Limb (tissue), 2 donors: ENCODE measurements at regions not wholly inside any gene's neighbourhood (a gene's known extent, or its start where the extent isn't known, plus 50 kb on each side); places are given as distances from the start of the nearest gene placed in this dataset.

ENCODE experiments used
- DNase-seq, 2 donors: peaks; one replicate each; pipeline ENCODE4 v3.0.0-alpha.2; 2016; ENCODE audit errors: extremely low spot score in 2 of 2

DNA sequence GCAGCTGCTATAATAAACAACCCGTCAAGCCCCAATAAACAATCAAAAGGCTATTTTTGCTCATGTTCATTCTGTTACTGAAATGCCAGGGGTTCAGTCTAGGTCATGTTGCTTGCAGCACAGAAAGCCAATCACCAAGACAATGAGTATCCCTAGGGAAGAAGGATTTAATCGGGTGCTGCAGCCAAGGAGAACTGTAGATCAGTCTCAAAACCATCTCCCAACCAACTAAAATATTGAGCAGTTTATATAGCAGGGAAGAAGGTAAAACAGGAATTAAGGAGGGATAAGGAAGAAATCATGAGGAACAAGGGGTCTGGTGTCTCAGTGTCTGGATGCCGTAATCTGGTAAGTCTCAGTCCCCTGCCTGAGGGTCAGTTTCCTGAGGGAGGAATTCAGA lies 169.5 kb downstream of the BLID start:
- DNase-seq = no peak

DNA sequence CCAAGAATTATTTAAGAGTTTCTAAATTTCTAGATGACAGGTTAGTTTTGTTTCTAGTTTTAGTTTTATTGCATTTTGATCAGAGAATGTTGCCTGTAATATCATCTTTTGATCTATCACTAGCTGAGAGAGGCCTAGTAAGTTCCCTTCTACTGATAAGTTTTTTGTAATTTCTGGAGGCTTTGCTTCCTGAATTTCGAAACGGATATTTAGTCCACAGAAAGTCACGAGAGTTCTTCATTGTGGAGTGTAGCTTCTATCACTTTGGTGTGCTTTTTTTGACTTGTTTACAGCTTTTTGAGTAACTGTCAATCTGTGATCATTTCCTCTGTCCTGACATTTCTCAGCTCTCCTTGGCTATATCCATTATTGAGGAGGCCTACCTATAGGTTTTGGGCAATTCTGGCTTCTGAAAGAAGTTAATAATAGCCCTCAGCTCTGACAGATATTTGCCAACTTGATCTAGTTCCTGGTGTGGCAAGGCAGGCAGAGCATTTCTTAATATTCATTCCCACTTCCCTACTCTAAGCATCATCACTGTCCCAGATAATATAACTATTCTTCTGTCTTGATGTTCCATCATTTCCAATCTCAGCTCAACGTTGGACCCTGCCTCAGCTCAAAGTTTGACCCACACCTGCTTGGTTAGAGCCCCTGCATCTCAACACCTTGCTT lies 171.3 kb downstream of the BLID start:
- DNase-seq = no peak

DNA sequence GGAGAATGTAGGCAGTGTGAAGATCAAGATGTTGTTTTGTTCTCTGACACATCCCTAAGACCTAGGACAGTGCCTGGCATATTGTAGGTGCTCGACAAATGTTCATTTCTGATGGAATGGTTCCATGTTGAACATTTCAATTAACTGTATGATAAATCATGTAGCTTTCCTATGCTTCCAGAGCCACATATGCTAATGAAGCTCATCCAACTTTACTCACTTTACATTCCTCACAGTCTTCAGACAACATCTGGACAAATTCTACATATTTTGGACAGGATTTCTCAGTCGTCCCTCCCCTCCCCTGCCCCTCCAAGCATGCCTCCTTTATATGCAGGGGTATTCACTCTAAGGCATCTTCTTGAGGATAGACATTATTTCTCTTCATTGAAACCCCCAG lies 177.9 kb downstream of the BLID start:
- DNase-seq = no peak

DNA sequence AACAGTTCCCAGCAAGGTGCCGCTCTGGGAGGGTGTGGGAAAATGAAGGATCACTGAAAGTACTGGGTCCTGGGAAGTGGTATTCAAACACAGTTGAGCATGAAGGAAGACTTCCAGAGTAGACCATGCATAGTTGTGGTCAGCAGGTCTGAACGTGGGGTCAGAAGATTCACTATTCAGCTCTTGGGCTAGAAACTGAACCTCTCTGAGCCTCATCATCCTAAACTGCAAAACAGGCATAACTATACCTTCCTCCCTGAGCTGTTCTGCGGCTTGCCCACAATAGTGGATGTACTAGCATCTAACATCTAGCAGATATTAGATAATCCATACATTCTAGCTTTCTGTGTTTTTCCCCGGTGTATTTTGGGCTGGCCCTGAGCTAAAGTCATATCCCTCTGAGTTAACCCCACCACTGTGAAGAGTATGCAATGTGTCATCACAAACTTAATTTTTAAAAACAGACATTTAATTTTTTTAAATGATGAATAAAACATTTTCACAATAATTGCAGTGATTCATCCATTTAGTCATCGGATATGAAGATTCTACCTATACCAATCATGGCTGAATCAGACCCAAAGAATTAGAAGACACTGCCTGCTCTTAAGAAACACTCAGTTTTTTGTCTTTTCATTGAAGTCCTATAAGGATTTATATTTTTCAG lies 179.1 kb downstream of the BLID start:
- DNase-seq = no peak

DNA sequence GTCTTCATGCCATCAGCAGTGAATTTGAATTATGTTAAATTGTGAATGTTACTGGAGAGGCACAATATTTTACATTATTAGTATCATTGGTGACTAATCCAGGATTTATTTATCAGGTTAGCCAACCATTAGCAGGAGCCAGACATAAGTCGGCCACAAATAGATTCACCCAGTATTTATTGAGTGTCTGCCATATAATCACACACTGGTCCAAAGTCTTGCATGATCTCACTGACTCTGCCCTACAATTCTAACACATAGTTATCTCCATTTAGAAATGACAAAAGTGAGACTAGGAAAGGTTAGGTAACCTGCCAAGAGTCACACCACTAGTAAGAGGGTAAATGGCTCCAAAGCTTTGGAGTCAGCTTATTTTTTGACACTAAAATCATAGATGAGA lies 179.6 kb downstream of the BLID start:
- DNase-seq = no peak

DNA sequence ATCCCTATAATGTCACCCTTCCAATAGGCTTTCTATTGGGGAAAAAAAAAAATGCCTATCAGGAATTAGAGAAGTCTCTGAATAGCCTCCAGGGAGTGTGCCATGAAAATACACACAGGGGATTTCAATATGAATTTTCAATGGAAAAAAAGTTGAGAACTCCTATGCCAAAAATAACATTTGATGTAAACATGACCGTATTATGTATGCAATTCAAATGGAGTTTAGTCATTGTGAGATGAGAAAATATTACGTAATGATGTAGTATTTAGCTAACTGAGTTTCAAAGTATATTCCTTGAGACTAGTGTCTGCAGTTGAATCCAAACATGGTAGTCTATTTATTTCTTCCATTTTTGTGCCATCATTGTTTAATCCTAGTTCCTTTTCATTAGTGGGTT lies 182.3 kb downstream of the BLID start:
- DNase-seq = no peak

DNA sequence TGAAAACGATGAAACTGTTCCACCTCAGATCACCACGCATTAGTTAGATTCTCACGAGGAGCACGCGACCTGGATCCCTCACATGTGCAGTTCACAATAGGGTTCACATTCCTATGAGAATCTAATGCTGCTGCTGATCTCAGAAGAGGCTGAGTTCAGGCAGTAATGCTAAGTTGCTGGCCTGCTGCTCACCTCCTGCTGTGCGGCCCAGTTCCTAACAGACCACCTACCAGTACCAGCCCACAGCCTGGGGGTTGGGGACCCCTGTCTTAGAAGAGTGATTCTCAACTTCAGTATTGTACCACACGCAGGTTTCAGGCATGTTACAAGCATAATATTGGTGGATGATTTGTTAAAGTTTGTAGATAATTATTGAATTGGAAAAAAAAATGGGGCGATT lies 182.7 kb downstream of the BLID start:
- DNase-seq = no peak

DNA sequence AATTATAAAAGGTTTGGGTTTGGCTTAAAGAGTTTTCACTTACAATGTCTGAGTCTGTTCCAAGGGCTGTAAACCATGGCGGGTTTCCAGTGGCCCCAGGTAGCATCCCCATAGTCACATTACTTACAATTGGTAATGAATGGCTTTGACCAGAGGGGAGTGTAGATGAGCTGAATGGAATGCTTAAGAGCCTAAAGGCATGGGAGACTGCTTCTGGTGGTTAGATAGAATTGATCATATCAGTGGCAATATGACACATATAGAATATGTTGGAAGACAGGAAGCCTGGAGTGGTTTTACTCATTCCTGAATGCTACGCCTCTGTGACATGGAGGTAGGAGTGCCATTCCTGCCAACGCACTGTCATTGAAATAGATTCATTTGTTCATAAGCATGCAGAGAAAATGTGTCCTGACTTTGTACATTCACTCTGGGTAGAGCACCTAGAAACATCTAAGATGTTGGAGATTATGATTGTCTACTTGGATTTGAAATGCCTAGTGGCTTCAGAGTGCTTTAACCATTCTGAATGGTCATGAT lies 183.3 kb downstream of the BLID start:
- no peak for DNase-seq

DNA sequence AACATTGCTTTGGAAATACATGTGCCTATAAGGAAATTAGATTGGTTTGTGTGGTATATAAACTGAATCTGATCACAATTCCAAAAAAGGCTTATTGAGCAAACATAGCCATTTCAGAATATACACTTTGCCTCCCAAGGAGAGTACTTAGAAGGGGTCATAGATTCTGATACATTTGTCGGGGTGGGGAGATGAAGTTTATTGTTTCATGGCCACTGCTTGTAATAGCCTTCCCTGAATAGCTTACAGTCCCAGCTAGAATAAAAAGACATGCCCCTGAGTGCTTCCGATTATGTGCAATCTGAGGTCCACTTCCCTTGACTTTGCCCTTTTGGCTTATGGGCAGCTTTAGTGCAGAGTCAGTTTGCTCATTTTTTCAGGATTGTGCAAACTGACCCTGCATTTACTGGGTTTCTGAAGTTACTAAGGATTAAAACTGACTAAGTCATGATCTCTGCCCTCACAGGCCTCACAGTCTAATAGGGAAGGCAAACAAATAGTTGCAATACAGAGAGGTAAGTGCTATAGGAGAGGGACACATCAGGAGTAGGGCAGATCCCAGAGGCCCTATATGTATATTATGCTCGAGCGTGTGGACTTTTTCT lies 184.2 kb downstream of the BLID start:
- no peak for DNase-seq

DNA sequence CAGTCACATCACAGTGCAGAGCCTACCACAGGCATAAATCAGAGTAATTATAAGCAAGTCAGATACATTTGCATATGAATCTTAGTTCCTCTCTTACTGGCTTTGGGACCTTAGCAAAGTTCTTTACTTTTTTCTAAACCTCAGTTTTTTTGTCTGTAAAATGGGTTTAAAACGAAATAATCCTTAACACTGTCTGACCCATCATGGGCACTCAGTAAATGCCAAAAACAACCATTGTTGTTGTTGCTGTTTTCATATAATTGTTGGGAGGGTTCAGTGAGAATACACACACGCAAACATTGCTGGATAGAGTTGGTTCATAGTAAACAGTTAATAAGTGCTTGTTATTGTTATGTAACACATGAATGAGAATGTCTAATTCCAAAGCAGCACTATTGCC lies 184.9 kb downstream of the BLID start:
- DNase-seq = no peak

DNA sequence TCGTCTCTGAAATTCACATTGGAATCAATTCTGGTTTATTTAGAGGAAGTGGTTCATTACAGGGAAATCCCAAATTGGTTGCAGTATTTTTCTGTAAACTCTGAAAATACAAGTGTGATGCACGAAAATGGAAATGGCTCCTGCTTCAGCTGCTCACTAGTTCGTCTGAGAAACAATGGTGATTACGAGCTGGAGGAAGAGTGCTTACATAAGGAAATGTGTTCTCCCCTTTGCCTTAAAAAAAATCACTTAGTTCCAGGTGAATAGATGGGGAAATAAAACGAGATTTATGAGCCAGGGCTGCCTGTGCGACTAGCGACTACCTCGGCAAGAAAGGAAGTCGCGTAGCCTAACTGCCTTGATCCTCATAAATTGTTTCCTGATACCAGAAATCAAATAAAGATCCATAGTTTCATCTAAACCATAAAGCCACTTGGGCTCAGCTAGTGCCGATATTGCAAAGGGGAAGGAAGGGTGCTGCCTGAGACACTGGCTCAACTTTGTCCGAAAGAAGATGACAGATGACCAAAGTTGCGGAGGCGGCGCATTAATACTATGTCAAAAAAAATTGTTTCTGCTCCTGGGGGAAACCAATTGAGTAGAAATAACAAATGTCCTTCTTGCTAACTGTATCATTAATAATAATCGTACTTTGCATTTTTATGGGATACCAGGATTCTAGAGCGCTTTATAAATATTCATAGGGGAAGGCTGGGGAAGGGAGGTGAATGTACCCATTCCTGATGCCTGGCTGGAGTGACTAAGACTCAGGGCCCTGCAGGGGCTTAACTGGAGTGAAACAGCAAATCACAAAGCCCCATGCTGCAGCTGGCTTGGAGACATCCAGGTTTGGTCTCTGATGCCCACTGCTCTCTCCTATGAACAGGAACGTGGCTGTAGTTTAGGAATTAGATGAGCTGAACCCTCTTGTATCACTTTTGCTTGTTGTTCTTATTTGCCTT lies 185.7 kb downstream of the BLID start:
- peak in 1 of 2 donors; percentile 42 for DNase-seq

DNA sequence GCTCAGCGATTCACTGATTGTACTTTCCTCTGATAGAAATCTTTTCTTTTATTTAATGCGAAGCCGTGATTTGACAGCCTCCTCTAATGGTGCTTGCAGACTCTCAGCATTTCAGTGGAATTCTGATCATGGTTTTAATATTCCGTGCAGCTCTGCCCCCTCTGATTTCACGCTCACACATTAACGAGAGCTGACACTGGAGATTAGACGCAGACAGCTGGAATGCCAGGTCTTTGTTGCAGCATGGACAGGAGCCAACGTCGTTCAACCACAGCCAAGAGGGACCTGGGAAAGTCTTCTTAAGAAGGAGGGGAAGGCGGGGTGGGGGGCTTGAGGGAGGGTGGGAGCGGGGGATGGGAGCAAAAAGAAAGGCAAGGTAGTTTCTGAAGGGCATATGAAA lies 186.4 kb downstream of the BLID start:
- peak; percentile 79 to 83 for DNase-seq

DNA sequence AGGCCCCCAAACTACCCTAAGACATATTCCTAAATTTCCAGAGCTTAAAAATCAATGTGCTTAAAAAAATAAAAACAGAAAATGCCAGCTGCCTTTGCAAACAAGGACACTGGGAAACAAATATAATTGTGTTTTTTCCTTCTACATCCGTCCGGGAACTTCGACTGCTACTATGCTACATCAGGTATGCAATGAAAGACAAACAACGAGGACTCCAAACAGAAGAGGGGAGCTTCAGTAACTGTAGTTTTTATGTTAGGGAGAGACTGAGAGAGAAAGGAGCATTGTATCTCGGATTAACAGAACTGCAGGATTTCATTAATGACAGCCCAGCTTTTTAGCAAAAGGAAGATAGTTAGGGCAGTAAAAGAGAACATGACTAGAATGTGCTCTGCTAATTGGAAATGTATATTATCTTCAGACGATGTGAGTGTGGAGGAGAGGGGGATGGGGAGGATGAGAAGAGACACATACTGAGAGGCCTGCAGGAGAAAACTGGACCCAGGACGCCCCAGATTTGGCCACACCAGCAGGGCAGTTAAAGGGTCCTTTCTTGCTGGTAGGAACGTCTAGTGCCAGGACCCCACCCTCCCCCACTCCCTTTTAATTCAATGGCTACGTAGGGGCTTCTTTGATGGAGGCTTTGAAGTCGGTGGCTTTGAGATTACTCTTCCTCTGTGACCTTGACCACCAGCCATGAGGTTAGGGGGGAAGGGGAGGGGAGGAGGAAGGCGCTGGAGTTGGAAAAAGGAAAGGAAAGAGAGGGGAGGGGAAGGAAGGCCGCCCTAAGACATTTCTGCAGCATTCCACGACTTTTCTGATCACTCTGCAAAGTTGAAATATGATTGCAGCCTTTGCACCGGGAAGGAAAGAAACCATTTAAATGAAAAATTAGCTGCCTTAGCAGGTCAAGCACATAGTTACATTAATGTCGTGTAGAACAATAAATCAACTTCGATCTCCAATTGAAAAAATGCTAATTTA lies 187.1 kb downstream of the BLID start:
- peak; percentile 26 to 62 for DNase-seq

DNA sequence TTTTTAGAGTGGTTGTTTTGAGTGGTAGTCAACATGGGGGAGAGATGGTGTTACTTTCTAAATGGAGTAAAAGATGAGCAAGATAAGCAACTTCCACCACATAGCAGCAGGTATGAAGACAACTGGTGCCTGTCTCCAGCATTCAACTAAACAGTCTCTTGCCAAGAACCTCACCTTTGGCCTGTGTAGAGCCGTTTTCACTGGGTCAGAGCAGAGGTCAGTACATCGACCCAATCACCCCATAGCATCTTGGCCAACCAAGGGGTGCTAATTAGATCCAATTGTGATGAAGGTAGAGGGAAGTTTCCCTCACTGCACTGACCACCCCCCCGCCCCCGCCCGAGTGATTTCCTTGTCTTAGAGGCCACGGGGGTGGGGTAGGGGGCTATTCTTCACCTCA lies 188.2 kb downstream of the BLID start:
- DNase-seq = no peak

DNA sequence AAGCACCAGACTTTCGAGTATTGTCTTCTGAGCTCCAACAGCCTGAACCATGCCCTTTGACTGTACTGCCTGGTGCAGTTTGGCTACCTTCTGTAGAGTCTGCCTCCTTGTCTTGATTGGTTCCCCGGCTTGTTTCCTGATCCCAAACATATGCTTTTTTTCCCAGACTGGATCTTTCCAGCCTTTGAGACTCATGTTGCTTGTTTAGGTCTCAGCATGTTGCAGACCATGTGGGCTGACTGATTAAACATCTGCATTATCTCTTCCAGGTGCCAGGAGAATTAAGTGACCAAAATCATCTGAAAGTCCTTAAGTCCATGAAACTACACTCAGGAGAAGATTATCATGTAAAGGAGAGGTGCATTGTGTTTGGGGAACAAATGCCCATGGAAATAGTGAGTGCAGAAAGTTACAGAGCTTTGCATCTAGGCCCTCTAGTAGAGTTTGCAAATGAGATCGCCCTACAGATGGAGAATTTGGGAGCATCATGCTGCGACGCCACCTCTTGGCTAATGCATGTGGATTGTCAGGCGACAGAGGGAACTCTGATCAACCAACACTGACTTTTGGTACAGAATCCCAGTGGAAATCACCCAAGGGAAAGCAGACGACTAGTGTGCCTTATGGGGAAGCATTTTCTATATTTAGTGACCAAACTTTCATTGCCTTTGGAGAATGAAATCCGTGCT lies 188.8 kb downstream of the BLID start:
- DNase-seq = no peak

DNA sequence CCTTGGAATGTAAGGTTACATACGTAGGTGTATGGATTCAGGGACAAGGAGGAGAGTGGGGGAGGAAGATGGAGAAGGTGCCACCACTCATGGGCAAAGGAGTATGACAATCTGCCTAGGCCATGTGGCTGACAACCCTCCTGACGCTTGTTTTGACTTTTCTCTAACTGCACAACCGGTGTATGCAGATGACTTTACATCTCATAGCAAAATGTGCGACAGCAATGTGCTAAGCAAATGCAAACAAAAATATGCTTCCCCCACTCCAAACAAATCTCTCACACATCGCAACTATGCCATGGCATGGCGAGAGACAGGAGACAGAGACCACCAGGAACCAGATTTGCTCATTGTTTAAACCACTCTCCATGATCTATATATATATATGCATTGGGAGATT lies 191.8 kb downstream of the BLID start:
- no peak for DNase-seq

DNA sequence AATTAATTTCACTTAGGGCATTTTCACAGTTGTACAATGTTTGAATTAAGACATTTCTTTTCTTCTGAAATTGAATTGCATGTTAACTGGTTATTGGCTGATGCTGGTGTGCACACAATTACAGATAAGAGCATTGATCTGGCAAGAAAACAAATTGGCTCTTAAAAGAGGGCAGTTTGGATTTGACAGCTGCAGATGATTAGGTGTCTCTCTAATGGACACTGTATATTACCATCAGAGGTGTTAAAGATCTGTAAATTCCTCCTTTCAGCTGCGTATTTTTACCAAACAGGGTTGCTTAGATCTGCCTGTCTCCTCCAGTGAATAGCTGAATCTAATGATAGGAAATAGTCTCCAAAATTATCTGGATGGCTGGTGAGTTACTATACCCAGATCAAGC lies 198.5 kb downstream of the BLID start:
- no peak for DNase-seq

DNA sequence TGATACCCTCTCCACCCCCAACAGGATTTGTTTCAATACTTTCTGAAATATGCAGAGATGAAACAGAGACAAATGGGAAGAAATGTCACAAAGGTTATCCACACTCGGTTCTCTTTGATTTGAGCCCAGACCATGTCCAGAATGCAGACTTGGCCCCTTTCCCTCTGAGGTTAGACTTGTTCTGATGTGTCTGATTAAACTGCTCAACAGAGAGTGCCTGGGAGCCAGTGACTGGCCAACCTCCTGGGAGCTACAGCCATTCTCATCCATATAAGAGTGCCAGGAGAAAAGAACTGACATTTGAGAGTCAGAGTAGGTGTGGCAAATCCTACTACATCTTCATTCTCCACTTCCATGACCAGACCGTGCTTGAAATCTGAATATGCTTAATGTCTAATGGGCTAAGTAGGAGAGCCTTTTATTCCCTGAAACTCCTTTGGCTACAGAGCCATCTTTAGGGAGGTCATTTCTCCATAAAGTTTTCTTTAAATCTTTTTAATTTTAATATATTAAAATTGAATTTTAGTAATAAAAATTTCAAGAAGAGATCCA lies 201.4 kb downstream of the BLID start:
- DNase-seq = no peak

DNA sequence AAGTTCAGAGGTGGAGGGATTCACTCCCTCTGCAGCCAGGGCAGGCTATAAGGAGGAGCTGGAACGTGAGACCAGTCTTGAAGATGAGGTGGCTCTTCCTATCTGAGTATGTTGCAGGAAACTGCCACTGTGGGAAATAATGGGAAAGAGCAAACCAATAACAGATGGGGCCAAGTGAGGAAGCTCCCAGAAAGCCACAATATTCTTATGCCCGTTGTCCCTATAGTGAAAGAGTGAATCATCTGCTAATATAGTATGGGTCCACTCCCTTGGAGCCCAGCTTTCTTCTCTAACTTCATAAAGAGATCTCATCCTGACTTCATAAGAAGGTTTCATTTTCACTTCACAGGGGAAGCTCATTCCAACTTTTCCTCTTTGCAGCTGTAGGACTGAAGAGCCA lies 206.4 kb downstream of the BLID start:
- no peak for DNase-seq

DNA sequence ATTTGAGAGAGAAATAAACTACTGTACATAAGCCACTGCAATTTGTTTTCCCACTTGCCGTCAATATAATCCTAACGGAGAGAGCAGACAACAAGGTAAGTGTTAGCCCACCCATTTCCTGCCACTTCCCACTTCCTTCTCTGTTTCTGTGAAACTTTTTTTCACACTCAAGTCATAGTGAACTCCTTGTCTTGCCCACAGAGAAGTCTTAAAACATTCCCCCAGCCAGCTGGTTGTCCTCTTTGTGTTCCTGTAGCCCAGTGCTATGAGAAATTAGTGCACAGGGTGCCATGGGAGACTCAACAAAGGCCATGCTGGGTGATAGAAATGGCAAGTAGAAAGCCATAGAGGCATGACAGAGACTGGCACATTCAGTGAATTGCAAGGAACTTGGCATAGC lies 208.6 kb downstream of the BLID start:
- no peak for DNase-seq
